ENCODE measurements at regions not wholly inside any gene's neighbourhood (a gene's known extent, or its start where the extent isn't known, plus 50 kb on each side); places are given as distances from the start of the nearest gene placed in this dataset.

DNA sequence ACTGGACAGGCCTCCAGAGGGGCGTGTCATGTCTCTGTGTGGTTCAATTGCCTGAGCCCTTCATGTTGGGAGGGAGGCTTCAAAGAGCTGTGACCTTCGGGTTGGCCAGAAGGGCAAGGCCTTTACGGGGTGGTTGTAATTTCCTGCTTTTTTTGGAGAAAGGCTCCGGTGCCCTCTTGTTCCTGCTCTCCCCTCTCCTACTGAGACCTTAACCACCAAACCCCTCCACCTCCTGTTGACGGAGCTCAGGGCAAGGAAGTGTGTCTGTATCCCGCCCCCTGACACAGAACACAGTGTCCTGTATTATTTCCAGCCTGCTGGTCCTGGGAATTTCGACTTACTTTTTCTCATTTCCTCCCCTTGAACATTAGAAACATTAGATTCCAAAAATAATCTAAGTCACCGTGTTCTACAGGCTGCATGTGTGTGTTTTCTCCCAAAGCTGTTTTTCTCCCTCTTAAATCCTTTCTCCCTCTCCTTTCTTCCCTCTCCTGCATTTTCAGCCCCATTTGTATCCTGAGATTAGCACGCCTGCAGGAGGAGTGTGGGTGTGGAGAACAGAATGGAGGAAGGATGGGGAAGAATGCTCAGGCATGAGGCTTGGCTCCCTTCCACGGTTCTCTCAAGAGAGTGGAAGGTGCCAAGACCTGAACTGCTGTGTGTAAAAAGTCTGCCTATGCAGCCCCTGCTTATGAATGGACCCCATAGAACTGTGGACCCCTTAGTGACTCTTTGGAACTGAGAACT, 285.4 kb upstream of the ROPN1 start:
- DNase-seq (ENCODE audit: low read depth), result no peak

DNA sequence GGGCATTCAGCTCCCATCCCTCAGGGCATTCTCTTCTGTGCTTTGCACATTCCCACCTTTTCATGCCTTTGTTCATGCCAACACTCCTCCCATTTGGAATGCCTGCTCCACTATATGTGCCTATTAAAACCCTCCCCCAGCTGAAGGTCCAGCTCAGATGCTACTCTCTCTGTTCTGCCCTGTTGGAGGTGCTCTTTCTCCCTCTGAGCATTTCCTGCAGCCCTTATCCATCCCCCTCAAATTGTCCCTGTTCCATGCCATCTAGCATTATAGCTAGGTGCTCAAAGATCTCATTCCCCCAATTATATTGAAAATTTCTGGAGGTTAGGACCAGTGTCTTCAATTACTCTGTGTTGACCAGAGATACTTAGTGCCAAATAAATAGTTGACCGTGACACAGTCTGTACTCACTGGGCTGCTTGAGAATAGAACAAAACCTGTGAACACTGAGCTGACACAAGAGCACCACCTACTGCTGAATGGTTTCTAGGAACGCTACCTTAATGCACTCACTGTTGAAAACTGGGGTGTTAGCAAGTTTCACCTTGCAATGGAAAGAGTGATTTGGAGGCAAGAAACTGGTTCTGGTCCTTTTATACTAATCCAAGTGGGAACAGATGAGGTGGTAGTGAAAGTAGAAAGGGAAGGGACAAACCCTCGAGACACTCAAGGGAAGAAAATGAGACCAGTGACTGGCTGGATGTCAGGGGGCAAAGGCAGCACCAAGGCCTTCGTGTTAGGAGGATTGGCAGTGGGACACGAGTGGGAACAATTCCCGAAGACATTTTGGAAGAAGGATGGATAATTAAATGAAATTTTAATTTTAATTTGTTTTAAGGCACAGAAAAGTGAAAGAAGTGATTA, 289.8 kb upstream of the ROPN1 start:
- no peak for DNase-seq (ENCODE audit: low read depth)

DNA sequence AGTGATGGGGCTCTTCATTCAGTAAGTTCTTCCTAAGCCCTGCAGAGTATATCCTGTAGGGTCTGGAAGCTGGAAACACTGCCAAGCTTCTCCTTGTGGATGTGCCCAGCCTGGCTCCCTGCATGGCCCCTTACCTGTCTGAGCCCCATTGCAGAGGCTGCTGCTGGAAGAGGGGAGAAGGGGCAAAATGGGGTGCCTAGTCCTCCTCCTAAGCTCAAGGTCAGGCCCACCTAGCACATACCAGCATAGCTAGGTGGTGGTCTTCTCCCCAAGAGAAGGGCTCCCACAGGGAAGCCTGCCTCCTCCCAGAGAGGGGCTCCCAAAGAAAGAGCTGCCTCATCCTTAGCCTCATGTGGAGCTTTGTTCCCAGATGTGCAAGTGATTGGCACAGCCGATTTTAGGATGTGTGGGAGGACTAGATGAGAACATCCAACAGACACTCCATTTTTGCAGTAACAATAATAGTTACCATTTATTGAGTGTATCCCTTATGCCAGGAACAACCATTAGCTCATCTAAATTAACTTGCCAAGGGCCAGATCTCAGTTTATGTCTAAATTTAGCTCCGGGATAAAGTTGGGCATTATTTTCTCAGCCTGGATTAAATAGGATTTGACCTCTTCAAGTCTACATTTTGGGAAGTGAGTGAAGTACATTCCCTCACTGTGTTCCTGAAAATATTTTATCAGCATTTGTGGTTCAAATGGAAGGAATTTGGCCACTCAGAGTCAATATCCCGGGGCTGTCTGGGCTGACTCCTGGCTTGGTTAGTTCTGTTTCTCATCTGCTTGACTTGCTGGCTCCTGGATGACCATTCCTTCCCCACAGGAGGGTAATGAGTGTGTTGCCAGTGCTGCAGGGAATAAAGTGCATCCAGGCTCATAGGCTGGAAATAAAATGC, 291.1 kb upstream of the ROPN1 start:
- no peak for DNase-seq (ENCODE audit: low read depth)

DNA sequence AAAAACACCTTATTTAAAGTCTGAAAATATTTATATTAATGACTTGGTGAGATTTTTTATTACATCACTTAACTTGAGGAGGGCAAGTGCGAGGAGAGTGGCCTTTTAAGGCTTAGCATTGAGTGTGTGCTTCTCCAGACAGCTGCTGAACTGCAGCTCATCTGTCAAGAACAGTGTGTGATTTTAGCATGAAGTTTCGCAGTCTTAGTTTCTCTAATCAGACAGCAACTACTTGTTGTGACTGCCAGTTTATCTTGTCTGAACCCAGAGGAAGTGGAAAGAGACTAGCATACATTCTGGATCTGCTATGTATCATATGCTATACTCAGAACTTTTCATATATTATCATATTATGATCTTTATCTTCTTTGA, 291.7 kb upstream of the ROPN1 start:
- DNase-seq (ENCODE audit: low read depth), result no peak

DNA sequence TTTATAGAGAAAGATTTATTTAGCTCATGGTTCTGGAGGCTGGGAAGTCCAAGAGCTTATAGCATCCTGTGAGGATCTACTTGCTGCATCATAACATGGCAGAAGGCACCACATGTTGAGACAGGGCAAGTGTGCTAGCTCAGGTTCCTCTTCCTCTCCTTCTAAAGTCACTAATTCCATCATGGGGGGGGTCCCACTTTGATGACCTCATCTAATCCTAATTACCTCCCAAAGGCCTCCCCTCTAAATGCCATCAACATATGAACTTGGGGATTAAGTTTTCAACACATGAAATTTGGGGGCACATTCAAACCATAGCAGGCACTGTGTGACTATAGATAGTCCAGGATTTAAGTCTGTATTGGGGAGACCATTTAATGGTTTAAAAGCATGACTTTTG, 297.1 kb upstream of the ROPN1 start:
- DNase-seq (ENCODE audit: low read depth), result no peak

DNA sequence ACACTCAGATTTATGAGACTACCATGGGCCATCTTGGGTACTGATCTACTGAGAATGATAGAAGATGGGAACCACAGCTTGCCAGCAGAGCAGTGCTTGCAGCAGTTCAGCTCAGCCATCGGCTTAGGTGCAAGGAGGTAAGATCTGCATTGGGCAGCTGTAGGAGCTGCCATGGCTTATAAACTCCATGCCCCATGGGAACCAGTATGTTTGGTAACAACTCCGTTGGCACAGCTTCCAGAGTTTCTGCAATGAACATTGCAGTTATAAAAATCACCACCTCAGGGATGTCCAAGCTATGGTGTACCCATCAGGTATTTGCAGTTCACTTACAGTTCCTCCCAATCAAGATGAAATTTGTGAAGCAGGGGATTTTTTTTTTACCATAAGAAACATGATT, 299.1 kb upstream of the ROPN1 start:
- no peak for DNase-seq (ENCODE audit: low read depth)

DNA sequence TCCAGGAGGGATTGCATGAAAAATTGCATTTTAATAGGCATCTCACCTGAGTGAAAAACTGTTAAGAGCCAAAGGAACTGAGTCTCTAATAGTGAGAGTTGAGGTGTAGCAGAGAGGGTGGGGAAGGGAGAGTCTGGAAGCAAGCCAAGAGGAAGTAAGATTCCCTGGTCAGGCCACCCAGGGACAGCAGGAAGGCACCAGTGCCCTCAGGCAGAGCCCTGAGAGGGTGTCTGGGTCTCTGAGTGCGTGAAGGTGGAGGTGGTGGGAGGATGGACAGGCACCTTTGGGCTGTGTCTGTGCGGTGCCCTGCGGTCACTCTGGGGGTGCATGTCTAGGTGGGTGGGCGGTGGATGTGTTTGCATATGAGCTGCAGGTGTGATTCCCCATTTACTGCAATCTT, 300.4 kb upstream of the ROPN1 start:
- no peak for DNase-seq (ENCODE audit: low read depth)

DNA sequence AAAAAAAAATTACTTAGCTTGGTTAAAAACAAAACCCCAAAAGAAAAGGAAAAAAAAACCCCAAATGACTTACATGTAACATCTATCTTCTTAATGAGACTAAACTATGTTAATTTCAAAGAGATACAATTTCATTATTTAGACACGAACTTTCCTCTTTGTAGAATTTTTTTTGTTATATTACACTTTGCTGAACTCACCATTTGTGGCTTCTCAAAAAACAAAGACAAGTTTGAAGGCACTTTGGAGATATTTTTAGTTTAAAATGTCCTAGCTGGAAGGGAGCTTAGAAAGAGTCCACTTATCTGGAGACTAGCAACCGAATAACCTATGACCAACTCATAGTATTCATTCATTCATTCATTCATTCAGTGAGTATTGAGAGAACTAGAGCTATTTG, 301.7 kb upstream of the ROPN1 start:
- DNase-seq (ENCODE audit: low read depth), result no peak

DNA sequence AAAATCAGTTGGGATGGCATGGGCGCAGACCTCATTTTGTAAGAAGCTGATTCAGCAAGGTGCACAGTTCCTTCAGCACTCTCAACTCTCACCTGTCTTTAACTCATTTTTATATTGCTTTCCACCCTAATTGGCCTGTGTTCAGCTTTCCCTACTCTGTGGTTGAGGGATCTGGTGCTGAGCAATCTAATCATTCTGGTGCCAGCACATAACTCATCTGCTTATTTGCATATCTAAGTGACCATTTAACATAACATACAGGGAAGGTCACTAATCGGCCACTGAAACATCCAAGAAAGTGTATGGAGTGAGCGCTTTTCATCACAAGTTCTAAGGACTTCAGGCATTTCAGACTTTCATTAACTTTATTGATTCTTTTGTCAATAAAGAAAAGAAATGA, 303.4 kb upstream of the ROPN1 start:
- DNase-seq (ENCODE audit: low read depth), result no peak

DNA sequence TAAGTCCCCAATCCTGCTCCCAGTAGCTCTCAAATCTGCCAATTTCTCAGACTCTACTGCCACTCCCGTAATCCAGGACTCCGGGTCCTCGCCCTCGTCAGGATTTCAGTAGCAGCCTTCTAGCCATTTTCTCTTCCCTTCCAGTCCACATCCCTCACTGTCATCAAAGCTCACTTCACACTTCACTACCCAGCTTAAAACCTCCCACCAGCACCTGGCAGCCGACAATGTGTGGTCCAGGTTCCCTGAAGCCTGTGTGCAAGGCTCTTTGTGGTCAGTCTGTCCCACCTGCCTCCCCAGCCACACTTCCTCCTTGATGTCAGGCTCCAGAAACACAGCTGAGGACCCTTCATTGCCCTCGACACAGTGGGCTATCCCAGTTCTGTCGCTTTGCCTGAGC, 304.5 kb upstream of the ROPN1 start:
- no peak for DNase-seq (ENCODE audit: low read depth)

DNA sequence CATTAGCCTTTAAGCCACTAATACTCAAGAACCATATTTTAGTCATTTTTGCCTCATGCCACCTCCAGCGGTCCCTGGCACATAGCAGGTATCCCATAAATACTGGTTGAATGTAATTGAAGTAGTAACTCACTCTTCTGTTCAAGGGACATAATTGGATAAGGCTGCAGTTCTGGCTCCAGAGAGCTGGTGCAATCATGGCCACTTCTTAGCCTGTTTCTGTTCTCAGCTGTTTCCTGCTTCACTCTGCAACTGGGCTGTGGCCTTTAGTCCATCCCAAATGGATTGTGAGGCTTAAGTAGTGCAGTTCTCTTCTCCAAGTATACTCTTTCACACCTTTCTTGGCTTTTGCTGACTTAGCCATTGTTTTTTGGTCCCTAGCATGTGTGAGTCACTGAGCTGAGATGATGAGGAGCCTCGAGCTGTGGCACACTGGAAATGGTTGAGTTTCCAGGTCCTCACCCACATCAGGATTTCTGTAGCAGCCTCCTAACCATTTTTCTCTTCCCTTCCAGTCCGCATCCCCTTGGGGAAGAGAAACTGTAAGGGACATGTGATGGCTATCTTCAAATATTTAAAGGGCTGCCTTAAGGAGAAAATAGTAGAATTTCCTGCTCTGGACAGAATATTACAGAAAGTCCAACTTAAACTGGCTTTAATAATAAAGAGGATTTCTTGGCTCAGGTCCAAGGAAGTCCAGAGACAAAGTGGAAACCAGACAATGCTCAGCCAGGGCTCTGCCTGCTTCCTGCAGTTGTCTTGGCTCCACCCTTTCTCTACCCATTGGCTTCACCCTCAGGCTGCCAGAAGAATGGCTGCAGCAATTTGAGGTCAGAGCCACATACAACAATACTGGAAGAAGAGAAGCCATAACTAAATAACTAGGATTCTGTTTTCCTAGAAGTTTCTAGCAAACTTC, 305.4 kb upstream of the ROPN1 start:
- DNase-seq (ENCODE audit: low read depth), result no peak

DNA sequence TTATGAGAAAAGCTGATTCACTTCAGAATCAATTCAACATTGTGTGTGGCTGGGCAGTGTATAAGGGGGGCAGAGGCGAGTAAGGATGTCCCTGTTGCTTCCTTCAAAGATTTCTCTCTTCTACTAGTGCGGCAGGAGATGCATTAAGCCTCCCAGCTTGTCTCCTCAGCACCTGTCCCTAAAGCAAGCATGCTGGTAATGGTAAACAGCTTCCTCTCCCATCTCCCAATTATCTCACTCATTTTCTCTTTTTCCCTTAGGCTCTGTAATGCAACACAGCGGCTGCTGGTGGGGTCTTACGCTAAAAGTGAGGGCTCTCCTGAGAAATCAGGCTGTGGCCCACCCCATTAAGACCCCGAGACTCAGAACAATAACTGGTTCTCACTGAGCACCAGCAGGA, 306.4 kb upstream of the ROPN1 start:
- no peak for DNase-seq (ENCODE audit: low read depth)

DNA sequence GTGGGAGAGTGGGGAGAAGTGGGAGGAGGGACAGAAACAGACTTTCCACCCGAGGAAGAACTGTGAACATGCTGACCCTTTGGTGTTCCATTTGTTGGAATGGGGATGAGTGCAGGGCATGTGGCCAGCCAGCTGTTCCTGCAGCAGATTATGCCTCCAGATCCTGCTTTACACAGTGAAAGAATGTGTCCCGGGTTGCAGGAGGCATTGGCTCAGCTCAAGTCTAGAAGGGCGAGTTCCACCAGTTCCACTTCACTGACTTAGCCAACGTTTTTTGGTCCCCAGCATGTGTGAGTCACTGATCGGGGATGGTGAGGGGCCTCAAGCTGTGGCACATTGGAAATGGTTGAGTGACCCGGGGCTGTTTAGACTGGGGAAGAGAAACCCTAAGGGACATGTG, 307.0 kb upstream of the ROPN1 start:
- no peak for DNase-seq (ENCODE audit: low read depth)

DNA sequence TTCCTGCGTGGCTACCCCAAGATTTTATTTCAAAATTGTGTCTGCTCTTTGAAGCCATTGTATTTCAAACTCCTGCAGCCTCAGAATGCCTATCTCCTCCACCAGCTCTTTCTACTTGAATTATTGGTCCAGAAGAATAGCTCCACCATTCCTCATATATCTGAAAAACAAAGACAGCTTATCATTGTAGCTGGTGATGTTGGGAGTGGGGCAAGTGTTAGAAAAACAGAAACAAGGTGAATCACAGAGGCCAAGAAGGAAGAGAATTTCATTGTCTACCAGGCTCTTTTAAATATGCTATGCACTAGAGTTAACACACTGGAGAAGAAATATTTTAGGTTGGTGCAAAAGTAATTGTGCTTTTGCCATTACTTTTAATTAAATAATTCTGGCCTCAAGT, 307.9 kb upstream of the ROPN1 start:
- no peak for DNase-seq (ENCODE audit: low read depth)

DNA sequence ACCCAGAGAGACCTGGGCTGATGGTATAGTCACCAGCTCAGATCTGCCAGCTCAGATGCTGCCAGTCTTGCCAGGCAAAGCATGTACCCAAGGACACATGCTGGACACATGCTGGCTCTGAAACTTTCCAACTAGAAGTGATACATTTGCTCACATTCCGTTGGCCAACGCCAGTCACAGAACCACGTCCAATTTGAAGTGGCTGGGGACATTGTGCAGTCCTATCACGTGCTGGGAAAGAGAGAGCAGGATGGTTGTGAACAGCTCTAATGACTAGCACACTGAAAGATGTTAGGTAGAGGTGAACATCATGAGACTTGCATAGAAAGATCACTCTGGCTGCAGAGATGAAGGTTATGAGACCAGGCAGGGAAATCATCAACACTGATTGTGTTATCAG, 308.5 kb upstream of the ROPN1 start:
- DNase-seq (ENCODE audit: low read depth), result no peak

DNA sequence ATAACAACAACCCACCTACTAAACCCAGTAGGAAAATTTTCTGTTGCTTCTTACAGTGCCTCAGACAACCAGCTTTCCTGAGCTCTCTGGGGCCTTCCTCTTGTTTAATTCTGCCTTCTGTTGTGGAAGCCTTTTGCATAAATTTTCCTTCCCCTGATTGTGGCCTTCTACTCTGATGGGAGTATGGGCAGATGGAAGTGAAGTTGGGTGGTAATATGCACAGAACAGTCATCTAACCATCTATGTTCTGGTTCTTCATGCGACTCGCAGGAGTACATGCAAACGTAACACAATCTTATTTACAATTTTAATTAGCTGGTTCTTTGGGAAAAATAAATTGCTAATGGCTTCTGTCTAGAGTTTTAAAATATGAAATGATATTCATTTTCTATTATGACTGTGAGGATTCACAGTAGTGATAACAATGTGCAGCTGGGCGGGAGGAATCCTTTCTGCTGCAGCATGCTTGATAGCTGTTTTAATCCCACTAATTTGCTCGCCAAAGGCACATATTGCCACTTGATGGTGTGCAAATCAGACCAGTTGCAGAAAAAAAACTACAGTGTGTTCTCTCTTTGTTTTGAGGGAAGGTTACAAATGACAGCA, 311.5 kb upstream of the ROPN1 start:
- no peak for DNase-seq (ENCODE audit: low read depth)

DNA sequence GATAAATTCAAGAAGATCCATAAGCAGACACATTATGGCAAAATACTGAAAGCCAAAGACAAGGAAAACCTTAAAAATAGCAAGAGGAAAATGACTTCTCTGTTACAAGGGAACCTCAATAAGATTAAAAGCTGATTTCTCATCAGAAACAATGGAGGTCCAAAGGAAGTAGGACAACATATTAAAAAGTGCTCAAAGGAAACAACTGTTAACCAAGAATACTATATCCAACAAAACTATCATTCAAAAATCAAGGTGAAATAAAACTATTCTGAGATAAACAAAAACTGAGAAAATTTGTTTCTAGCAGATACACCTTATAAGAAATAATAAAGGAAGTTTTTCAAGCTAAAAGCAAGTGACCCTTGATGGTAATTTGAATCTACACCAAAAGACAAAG, 314.7 kb upstream of the ROPN1 start:
- DNase-seq (ENCODE audit: low read depth), result no peak

DNA sequence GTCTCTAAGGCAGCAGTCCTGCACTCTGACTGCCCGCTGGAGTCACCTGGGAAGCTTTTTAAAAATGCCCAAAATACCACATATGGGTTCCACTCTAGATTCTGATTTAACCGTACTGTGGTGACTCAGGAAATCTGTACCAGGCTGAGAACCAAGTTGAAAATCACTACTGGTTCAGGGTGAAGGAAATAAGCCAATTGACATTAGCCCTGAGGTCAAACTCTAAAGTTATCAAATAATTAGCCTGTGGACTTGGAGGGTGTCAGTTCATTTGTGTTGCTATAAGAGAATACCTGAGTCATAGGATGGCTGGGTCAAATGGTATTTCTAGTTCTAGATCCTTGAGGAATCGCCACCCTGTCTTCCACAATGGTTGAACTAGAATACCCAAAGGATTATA, 321.7 kb upstream of the ROPN1 start:
- DNase-seq (ENCODE audit: low read depth), result no peak

DNA sequence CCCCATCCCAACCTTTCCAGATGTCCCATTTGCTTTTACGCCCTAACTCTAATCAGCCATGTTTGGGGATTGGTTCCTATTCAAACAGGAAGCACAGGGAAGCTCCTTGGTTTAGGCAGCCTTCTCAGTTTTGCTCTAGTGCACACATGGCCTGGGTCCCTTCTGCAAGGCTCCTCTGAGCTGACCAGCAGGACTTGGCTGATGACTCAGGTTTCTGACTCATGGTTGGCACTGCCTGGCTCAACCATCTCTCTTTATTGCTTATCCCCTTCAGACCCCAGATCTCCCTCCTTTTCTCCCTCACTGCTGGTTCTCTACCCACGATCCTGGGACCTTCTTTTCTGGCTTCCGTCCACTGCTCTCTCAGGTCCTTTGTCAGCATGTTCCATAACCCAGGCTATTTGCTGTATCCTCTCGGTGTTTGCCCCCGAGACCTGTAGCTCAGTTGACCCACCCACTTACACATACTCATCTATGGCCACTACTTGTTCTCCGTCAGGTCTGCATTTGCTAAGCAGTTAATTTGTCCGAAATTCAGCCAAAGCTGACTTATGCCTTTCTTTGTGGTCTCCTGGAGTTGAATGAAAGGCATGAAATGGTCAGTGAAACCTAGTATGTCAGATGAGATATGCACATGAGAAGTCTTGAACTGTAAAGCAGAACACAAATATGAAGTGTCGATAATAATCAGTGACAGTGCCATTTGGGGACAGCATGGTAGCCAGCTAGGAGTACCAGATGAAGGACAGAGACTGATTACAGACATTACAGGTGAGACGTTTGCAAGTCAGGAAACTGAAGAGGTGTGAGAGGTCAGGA, 323.5 kb upstream of the ROPN1 start:
- DNase-seq (ENCODE audit: low read depth), result no peak

DNA sequence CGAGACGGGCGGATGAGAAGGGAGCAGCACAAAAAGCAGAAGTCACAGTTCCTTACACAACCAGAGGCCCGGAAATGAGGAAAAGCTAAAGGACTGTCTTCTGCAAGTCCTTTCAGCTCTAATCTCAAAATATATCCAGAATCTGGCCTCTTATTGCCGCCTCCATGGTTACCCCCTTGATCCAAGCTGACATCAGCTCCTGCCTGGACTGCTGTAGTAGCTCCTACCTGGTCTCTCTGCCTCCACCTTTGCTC, 324.0 kb upstream of the ROPN1 start:
- no peak for DNase-seq (ENCODE audit: low read depth)

DNA sequence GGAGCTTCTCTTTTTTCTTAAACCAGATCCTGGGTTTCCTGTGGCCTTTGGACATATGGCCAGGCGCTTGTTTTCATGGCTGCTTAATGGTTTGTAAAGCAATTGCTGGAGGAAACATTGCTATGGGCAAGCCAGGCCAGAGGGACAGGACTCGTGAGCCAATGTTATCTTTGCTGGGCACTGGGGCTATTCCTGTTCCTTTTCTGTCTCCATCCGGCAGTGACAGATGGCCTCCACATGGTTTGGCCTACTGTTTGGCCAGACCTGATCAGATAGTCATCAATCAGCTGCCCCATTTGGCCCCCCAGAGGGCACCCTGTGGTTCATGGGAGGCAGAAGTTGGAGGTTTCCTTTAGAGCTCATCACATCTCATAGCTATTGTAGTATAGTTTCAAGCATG, 326.1 kb upstream of the ROPN1 start:
- DNase-seq (ENCODE audit: low read depth), result no peak
